ENCODE measurements at regions not wholly inside any gene's neighbourhood (a gene's known extent, or its start where the extent isn't known, plus 50 kb on each side); places are given as distances from the start of the nearest gene placed in this dataset.
"Not testable (repeated sequence)": the region's sequence is repeated elsewhere in the genome, so short reads cannot be mapped to it uniquely, and the experiment has no call there.

DNA sequence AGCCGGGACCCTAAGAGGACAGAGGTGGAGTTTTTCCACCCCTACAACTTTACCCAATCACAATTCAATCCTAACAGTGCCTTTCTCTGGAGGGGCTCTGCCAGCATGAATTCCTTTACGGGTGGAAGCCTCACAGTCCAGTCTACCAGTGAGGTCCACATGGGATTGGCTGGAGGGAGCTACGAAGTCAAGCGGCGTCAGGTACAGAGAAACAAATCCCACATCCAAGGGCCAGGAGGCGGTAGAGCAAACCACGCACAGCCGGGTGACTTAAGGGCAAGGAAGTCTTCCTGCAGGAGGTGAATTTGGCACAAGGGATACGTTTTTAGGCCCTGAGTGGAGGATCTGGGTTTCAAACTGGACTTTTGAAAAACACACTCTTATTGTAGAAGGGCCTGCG, 199.6 kb downstream of the UQCRFS1 start:
- DNase-seq (ENCODE audit: low read depth in 2 of 2) = no peak

DNA sequence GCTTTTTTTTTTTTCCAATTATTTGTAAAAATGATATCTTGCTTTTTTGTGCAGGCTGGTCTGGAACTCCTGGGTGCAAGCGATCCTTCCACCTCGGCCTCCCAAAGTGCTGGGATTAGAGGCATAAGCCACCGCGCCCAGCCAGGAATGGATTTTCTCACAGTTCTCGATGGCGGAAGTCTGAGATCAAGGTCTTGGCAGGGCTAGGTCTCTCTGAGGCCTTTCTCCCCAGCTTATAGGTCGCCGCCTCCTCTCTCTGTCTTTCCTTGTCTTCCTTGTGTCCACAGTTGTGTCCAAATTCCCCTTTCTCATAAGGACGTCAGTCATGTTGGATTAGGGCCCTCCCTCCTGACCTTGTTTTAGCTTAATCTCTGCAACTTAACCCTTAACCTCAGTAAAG, 200.5 kb downstream of the UQCRFS1 start:
- DNase-seq (ENCODE audit: low read depth in 2 of 2) = no peak

DNA sequence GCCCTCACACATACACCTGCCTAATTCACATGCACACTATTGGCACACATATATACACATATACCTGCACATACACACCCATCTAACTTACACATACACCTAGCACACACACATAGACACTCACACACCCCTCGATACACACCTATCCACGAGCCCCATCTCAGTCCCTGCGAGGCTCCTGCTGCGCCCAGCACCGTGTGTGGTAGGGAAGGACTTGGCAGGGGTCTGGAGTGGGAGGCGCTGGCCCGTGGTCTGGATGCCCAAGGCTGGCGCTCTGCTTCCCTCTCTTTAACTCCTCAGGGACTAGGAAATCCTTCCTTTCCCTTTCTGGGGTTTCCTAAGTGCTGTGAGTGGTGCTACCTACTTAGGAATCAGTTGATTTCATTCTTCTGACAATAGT, 202.7 kb downstream of the UQCRFS1 start:
- DNase-seq (ENCODE audit: low read depth in 2 of 2) = no peak

DNA sequence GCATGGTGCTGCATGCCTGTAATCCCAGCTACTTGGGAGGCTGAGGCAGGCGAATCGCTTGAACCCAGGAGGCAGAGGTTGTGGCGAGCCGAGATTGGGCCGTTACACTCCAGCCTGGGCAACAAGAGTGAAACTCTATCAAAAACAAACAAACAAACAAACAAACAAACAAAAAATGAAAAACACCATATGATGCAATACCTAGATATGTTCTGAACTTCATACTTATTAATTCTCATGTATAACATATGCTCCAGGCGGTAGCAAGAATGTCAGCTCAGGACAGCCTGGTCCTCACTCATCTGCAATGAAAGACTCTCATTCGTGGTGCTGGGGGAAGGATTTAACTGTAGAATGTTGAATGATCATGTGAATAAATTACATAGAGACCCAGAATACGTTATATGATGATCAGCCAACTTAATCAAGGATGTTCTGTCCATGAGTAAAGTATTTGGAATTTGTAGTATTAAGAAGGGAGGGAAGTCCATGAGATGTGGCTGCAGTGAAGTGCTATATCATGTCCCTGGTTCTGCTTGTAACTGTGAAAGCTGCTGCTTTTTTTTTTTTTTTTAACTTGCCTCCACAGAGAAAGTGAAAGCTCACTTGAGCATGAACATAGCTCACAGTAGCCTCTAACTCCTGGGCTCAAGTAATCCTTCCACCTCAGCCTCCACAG, 206.8 kb downstream of the UQCRFS1 start:
- DNase-seq (ENCODE audit: low read depth in 2 of 2) = no peak

DNA sequence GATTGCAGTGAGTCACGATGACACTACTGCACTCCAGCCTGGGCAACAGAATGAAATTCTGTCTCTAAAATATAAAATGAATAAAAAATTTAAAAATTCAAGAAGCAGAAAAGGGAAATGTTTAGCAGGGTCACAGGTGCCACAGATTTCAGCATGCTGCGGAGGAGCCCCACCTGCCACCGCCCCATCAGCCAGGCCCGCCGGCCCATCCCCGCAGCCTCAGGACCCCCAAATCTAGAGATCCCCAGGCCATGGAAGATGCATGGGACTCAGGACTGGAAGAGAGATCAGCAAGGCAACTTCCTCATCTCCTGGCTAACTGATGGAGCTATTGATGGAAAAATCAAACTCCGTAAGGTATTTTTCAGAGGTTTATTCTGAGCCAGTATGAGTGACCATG, 208.2 kb downstream of the UQCRFS1 start:
- DNase-seq (ENCODE audit: low read depth in 2 of 2) = no peak

DNA sequence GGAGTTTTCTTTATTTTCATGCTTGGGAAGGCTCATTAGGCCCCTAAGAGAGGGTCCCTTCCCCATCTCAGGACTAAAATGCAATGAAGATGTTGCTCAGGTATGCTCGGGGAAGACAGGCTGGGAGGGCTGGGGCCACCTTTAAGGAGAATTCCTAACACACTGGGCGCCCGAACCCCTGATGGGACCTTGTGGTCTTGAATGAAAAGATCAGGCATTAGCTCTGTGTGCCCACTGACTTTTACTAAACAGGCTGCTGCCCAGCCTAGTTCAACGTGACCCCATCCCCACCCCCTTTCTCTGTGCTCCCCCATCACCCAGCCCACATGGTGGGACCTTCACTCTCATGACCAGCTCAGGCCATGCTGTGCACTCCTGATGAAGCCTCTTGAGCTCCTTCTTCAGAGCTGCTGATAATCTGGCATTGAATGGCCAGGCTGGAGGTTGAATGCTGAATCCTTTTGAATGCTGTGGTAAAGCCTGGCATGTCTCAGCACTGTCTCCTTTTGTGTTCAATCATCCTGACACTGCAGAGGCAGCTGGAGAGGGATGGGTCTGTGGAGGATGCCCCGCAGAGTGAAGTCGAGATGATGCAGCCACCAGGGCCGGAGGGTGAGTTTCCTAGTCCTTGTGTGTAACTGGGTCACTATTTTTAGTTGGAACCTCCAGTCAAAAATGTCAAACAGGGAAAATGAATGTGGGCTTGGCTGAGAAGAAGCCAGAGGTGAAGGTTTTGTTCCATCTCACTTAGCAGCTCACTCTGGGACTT, 209.1 kb downstream of the UQCRFS1 start:
- no peak for DNase-seq (ENCODE audit: low read depth in 2 of 2)

DNA sequence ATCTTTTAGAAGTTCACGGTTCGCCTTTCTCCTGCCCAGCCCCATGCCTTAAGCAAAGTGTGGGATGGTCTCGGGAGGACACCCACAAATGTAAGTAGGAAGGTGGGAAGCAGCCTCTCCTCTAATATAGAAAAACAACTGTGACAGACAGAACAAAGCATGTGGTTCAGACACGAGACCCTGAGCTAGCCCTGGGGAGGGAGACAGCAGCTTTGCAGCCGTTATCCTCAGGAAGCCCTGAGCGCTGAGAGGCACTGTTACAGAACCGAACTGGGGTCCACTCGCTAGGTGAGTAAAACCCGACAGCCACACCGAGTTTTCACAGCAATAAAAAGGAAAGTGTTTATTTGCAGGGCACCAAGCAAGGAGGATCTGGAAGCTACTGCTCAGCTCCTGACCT, 210.6 kb downstream of the UQCRFS1 start:
- no peak for DNase-seq (ENCODE audit: low read depth in 2 of 2)

DNA sequence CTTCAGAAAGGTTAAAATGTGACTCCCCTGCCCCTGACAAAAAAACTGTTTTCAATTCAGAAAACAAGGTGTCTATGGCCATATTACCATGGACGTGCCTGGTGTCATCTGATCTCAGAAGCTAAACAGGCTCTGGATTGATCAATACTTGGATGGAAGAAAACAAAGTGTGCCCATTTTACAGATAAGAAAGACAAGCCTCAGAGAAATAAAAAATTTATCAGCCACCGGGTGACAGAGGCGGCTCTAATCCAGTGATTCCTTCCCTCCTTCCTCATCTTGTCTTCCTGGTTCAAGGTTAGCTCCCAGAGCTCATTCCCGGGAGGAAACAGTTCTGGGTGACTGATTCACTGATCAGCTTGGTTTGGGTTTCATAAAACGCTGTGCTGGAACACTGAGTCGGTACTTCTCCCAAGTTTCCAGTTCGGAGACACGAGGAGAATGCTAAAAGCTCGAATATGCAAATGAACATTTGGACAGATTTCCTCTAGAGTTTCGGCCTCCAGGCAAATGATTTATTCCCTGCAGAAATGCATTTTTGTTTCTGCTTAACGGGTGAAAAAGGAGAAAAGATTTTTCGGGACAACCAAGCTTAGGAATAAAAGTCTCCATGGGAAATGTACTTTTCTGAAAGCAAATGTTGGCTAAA, 211.2 kb downstream of the UQCRFS1 start:
- no peak for DNase-seq (ENCODE audit: low read depth in 2 of 2)

DNA sequence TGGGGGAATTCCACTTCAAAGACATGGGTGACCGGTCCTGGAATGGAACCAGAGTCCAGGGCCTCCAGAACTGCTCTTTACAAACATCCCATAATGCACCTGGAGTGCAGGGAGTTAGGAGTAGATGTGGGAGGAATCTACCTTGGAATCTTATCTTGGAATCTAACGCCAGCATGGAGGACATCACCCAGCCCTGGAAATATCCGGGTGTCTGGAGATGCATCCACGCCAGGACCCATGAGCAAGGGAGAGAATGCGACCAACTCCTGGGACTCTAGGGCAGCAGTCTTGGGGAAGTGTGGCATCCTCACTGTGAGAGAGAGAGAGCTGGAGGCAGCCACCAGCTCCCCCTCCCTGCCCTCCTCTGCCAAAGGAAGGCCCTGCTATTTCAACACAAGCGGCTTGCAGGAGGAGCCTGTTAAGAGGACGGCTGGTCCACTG, 211.8 kb downstream of the UQCRFS1 start:
- no peak for DNase-seq (ENCODE audit: low read depth in 2 of 2)

DNA sequence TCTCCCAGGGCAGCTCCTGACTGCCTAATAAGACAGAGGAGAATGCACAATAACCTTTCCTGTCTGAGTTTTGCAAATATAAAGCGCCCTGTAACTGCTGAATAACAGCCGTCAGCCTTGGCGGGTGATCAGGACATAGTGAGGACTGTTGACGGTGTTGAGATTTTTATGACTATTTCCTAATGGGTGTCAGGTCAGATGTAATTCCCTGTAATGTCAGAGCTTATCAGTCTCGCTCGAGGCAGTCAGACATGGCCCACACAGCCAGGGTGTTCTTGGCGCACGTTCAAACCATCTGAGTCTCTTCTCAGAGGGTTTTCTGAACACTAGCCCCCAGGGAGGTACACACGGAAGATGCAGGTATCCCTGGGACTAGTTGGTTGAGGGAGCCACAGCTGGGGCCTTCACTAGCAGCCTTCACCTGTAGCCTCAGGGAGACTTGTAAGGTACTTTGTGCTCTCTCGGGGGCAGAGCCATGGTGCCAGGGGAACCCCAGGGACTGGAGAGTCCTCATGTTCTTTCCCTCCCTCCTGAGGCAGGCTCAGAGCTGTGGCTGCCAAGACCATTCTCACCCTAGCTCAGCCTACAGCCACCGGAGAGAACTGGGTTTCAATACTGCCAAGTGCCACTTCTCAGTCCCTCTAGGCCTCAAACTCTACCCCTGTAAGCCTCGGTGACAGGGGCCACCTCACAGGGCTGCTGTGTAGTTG, 213.1 kb downstream of the UQCRFS1 start:
- no peak for DNase-seq (ENCODE audit: low read depth in 2 of 2)

DNA sequence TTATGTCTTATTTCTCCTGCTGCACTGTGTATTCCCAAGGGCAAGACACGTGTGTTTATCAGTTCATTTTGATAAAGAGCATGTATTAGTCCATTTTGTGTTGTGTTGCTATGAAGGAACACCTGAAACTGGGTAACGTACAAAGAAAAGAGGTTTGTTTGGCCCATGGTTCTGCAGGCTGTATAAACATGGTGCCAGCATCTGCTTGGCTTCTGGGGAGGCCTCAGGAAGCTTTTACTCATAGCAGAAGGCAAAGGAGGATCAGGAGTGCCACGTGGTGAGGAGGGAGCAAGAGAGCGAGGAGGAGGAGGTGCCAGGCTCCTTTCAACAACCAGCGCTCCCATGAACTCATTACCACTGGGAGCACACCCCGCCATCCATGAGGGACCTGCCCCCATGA, 214.0 kb downstream of the UQCRFS1 start:
- DNase-seq (ENCODE audit: low read depth in 2 of 2) = no peak

DNA sequence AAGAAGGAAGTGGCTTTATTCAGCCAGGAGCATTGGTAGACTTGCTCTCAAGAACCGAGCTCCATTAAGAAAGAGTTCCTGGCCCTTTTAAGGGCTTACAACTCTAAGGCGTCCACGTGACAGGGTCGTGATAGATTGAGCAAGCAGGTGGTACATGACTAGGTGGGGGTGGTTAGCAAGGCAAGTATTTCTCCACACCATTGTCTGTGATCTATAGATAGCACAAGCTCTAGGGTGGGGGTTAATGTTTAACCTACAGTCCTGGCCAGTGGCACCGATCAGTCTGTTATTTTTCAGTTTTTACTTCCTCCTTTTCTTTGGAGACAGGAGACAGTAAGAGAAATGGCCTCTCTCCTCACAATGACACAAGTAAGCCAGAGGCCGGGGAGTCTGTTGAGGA, 215.1 kb downstream of the UQCRFS1 start:
- DNase-seq (ENCODE audit: low read depth in 2 of 2) = not testable (repeated sequence)

DNA sequence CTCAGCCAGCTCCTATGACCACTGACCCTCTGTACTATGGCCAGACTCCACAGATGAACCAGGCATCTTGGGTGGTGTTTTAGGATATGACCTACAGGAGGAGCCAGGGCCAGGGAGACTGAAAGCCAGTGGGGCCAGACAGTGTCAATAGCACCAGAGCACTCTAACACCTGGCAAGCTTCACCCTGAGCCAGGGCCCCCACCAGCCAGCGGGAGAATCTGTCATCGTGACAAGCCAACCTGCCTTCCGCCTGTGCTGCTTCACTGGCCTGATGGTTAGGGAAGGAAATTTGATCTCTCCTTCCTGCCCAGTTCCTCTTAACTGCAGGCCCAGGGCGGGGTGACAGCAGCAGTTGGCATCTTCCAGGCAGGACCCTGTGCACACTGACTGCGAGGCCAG, 222.4 kb downstream of the UQCRFS1 start:
- no peak for DNase-seq (ENCODE audit: low read depth in 2 of 2)

DNA sequence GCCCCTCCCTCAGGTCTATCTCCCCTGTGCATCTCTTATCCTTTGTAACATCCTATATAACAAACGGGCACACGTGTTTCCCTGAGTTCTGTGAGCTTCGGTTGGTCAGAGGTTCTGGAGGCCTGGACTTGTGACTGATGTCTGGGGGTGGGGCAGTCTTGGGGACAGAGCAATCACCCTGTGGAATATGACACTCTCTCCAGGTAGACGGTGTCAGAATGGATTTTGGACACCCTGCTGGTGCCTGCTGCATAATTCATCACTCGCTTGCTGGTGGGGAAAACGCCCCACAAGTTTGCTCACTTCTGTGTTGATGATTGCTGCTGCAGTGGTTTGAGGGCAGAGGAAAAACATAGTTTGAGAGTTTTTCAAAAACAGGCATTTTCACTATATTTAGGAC, 223.2 kb downstream of the UQCRFS1 start:
- DNase-seq (ENCODE audit: low read depth in 2 of 2) = no peak

DNA sequence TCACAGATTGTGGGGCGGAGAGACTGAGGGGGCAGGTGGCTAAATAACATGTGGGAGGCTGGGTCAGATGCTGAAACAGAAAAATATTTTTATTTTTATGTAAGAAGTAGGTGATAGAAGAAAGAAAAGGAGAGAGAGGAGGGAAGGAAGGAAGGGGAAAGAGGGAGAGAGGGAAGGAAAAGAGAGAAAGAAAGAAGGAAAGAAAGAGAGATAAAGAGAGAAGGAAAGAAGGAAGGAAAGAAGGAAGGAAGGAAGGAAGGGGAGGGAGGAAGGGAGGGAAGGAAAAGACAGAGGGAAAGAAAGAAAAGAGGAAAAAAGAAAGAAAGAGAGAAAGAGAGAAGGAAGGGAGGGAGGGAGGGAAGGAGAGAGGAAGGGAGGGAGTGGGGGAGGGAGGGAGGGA, 224.9 kb downstream of the UQCRFS1 start:
- DNase-seq (ENCODE audit: low read depth in 2 of 2) = no peak

DNA sequence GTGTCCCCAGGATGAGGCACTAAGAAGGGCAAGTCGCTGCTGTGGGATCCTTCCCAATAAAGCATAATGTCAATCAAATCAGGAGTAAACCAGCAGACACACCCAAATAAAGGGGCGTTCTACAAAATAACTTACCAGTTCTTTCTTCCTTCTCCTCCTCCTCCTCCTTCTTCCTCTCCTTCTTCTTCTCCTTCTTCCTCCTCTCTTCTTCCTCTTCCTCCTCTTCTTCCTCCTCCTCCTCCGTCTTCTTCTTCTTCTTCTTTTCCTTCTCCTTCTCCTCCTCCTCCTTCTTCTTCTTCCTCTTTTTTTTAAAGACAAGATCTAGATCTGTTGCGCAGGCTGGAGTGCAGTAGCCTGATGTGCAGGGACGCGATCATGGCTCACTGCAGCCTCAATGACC, 225.8 kb downstream of the UQCRFS1 start:
- no peak for DNase-seq (ENCODE audit: low read depth in 2 of 2)

DNA sequence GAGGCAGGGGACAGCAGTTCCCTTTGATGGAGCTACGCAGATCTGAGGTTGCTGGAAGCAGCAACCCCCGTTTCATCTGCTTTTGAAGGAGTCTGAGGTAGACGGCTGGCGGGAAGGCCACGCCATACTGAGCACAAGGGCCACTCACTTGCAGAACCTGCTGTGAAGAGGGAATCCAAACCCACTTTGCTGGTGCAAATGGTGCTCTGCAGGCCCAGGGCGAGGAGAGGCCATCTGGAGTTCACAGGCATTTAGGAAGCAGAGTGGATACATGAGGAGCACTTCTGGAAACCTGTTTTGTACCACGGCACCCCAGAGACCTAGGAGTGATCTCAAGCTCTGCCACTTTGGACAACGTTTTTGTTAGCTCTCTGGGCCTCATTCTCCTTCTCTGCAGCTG, 227.8 kb downstream of the UQCRFS1 start:
- DNase-seq (ENCODE audit: low read depth in 2 of 2) = no peak

DNA sequence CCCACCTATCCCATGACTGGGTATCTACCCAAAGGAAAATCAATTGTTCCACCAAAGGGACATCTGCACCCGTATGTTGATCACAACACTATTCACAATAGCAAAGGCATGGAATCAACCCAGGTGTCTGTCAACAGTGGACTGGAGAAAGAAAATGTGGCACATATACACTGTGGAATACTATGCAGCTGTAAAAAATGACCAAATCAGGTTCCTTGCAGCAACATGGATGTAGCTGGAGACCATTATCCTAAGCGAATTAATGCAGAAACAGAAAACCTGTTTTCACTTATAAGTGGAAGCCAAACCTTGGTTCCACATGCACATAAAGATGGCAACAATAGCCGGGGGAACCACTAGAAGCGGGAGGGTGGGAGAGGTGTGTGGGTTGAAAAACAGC, 228.6 kb downstream of the UQCRFS1 start:
- DNase-seq (ENCODE audit: low read depth in 2 of 2) = no peak

DNA sequence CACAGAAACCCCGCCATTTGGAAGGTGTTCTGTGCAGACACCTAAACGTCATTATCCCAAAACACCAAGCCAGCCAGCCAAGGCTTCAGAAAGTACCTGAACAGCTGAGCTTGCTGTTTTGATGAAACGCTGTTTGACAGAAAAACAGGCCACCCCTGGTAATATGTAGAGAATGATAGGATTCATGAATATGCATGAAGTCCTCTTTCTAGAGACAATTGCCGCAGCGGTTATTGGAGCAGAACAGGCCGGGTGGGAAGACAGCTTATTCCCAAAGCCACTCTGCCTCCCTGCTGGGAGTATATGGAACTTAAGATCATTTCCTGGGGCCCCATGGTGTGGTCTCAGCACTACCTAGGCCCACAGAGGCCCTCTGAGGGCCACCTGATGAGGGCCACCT, 229.5 kb downstream of the UQCRFS1 start:
- DNase-seq (ENCODE audit: low read depth in 2 of 2) = no peak

DNA sequence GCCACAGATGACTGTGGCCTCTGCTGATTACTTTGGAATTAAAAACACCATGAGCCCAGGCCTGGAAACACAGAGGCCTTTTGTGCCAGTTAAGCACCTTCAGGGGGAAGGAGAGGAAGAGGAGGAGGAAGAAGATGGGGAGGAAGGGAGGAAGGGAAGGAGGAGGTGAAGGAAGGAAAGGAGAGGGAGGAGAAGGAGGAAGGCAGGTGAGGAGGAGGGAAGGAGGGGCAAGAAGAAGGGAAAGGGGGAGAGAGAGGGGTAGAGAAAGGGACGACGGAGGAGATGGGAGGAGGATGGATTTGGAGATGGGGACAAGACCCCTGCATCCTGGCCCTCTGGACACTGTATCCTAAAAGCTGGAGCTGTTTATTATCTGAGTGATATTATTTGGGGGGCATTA, 231.0 kb downstream of the UQCRFS1 start:
- DNase-seq (ENCODE audit: low read depth in 2 of 2) = no peak

DNA sequence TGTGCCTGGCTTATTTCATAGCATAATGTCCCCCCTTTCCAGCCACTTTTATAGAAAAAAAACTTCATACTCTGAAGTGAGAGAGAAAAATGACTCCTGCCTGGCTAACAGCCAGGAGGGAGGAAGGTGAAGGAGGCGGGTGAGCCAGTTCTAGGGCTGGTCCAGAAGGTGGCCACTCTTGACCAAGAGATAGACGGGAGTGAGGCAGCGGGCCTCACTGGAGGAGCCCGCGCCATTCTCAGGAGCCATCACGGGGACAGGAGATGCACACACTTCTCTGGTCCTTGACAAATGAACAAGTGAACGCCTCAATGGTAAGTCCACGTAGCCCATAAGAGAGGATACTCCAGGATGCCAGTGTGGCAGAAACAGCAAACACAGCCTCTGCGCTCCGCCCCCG, 231.4 kb downstream of the UQCRFS1 start:
- no peak for DNase-seq (ENCODE audit: low read depth in 2 of 2)

DNA sequence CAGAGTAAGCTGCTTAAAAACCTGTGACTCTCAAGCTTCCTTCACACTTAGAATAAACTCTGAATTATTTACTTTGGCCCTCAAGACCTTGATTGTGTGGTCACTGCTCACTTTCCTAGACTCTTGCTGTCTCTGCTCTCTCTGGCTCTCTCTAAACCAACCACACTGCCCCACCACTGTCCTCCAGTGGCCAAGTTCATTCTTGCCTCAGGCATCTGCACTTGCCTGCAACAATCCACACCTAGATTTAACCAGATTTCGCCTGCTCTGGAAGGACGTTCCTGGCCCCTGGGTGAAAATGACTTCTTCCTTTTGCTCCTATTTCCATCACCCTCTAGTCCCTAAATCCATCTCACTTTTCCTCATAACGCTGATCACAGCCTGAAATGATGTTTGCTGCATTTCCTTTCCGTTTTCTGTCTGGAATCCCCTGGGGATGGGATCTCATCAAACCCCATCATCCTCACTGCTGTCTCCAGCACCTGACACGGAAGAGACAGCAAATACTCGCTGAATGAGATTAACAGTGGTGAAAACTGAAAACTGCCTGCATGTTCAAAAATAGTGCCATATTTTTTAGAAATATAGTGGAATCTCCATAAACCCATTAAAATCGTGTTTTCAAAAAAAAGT, 232.6 kb downstream of the UQCRFS1 start:
- DNase-seq (ENCODE audit: low read depth in 2 of 2) = no peak

Measured in stimulated activated CD4-positive, alpha-beta T cell treated with anti-CD3 and anti-CD28 coated beads, Interleukin-1b, Interleukin-23, amount 100 ng/mL, for 4 hours (primary cell).